SHP77 treated with DMSO at 0.1 percent for 48 hours (cell line): ENCODE measurements at regions not wholly inside any gene's neighbourhood (a gene's known extent, or its start where the extent isn't known, plus 50 kb on each side); places are given as distances from the start of the nearest gene placed in this dataset.

Experiments used
- DNase-seq: peaks from one replicate; lab custom pipeline; 2025; lab: John Stamatoyannopoulos, UW

GRCh38 chr21:27646056-27646455 is 679.2 kb upstream of the ADAMTS5 start:
- DNase-seq: no peak

- DNase-seq: no peak
Measured at GRCh38 chr21:27645285-27645684, 678.4 kb upstream of the ADAMTS5 start.

- no peak for DNase-seq
Measured at GRCh38 chr21:27643326-27643725, 676.4 kb upstream of the ADAMTS5 start.

- no peak for DNase-seq
Measured at GRCh38 chr21:27639286-27639685, 672.4 kb upstream of the ADAMTS5 start.

- no peak for DNase-seq
Measured at GRCh38 chr21:27636656-27637055, 669.8 kb upstream of the ADAMTS5 start.

- DNase-seq: no peak
Measured at GRCh38 chr21:27633631-27634030, 666.7 kb upstream of the ADAMTS5 start.

- no peak for DNase-seq
Measured at GRCh38 chr21:27631471-27631870, 664.6 kb upstream of the ADAMTS5 start.

GRCh38 chr21:27622631-27623030 is 655.7 kb upstream of the ADAMTS5 start:
- DNase-seq: no peak

GRCh38 chr21:27614231-27614630 is 647.3 kb upstream of the ADAMTS5 start:
- DNase-seq: no peak

- no peak for DNase-seq
Measured at GRCh38 chr21:27606422-27606821, 639.5 kb upstream of the ADAMTS5 start.

GRCh38 chr21:27596196-27596595 is 629.3 kb upstream of the ADAMTS5 start:
- no peak for DNase-seq

GRCh38 chr21:27595716-27596115 is 628.8 kb upstream of the ADAMTS5 start:
- DNase-seq: no peak

GRCh38 chr21:27590271-27590670 is 623.4 kb upstream of the ADAMTS5 start:
- DNase-seq: no peak

GRCh38 chr21:27589781-27590180 is 622.9 kb upstream of the ADAMTS5 start:
- no peak for DNase-seq

GRCh38 chr21:27586986-27587385 is 620.1 kb upstream of the ADAMTS5 start:
- no peak for DNase-seq

- DNase-seq: no peak
Measured at GRCh38 chr21:27586326-27586725, 619.4 kb upstream of the ADAMTS5 start.

GRCh38 chr21:27584256-27584655 is 617.4 kb upstream of the ADAMTS5 start:
- no peak for DNase-seq

GRCh38 chr21:27582948-27583430 is 616.1 kb upstream of the ADAMTS5 start:
- DNase-seq: no peak

- DNase-seq: no peak
Measured at GRCh38 chr21:27582246-27582947, 615.5 kb upstream of the ADAMTS5 start.

- DNase-seq: no peak
Measured at GRCh38 chr21:27581168-27581567, 614.3 kb upstream of the ADAMTS5 start.

- no peak for DNase-seq
Measured at GRCh38 chr21:27580276-27580675, 613.4 kb upstream of the ADAMTS5 start.

GRCh38 chr21:27578741-27579265 is 611.9 kb upstream of the ADAMTS5 start:
- no peak for DNase-seq

- no peak for DNase-seq
Measured at GRCh38 chr21:27572696-27573095, 605.8 kb upstream of the ADAMTS5 start.

GRCh38 chr21:27571706-27572105 is 604.8 kb upstream of the ADAMTS5 start:
- DNase-seq: no peak
